ENCODE measurements at regions not wholly inside any gene's neighbourhood (a gene's known extent, or its start where the extent isn't known, plus 50 kb on each side); places are given as distances from the start of the nearest gene placed in this dataset.

DNA sequence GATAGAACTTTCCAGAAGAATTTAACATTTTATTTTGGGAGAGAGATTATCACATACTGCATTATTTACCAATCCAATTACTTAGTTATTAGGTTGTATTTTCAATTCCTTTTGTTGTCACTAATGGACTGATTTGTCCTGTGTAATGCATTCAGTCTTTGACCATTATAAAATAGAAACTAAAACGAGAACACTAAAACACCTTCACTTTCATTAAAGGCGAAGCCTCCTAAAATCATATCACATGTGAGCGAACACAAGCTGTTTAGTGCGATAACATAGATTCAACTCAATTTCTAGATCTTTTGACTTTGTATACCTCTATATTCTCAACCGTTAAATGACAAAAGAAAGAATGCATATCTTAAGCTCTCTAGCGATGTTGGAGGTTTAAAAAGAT, 253.4 kb downstream of the VGLL3 start:
- no peak for TF ChIP-seq EZH2 (IDR thresholded peaks at IDR 0.05; ENCODE audit: borderline replicate concordance, low read depth, low read length, poor library complexity, severe bottlenecking)
- TF ChIP-seq, protein P1, sequence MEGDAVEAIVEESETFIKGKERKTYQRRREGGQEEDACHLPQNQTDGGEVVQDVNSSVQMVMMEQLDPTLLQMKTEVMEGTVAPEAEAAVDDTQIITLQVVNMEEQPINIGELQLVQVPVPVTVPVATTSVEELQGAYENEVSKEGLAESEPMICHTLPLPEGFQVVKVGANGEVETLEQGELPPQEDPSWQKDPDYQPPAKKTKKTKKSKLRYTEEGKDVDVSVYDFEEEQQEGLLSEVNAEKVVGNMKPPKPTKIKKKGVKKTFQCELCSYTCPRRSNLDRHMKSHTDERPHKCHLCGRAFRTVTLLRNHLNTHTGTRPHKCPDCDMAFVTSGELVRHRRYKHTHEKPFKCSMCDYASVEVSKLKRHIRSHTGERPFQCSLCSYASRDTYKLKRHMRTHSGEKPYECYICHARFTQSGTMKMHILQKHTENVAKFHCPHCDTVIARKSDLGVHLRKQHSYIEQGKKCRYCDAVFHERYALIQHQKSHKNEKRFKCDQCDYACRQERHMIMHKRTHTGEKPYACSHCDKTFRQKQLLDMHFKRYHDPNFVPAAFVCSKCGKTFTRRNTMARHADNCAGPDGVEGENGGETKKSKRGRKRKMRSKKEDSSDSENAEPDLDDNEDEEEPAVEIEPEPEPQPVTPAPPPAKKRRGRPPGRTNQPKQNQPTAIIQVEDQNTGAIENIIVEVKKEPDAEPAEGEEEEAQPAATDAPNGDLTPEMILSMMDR (conservative IDR thresholded peaks at IDR 0.05; ENCODE audit: low read depth, low read length) = no peak
- no peaks in the 10 kb centered on the region for H3K27me3 ChIP-seq (replicated peaks; ENCODE audit: insufficient read depth, low read depth, low read length, poor library complexity)
- no peak overlapping the region for H3K4me3 ChIP-seq (ENCODE audit: low read depth, low read length, poor library complexity, severe bottlenecking)
- H3K36me3 ChIP-seq (ENCODE audit: insufficient read depth, low read length, poor library complexity, severe bottlenecking) = no peaks in the 10 kb centered on the region
- H3K4me1 ChIP-seq (ENCODE audit: insufficient read depth, low read length, poor library complexity, severe bottlenecking) = no peaks in the 10 kb centered on the region
- H3K9me3 ChIP-seq (ENCODE audit: low read depth, low read length, poor library complexity, severe bottlenecking) = no peaks in the 10 kb centered on the region
- CTCF ChIA-PET = no interaction called here
- DNase-seq (ENCODE audit: low spot score) = no peak
- no TSS peak for BruUV-seq (replicated peaks)
- intact Hi-C loops (cut with micrococcal nuclease; ENCODE audit: unreplicated experiment) = no loop called here
- POLR2A ChIA-PET (ENCODE audit: low non-redundant PET) = no interaction called here
- H3K27ac ChIP-seq (ENCODE audit: low read depth, low read length, poor library complexity, severe bottlenecking) = no peak overlapping the region

DNA sequence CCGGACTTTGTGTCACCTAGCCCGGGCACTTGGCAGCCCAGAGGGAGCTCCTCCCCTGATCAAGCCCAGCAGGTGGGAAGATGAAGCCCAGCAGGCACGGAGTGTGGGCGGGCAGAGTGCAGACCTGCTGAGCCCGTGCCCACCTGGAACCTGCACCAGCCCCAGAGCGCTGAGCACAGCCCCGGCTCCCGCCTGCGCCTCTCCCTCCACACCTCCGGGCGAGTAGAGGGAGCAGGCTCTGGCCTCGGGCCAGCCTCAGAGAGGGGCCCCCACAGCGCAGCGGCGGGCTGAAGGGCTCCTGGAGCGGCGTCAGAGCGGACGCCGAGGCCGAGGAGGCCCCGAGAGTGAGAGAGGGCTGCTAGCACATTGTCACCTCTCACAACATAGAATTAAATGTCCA, 257.7 kb downstream of the VGLL3 start:
- no peak overlapping the region for H3K27ac ChIP-seq (ENCODE audit: low read depth, low read length, poor library complexity, severe bottlenecking)
- ChIA-PET CTCF (no interaction called here), POLR2A (ENCODE audit: low non-redundant PET) (no interaction called here)
- H3K36me3 ChIP-seq (ENCODE audit: insufficient read depth, low read length, poor library complexity, severe bottlenecking) = no peaks in the 10 kb centered on the region
- intact Hi-C loops (cut with micrococcal nuclease; ENCODE audit: unreplicated experiment) = no loop called here
- no TSS peak for BruUV-seq (replicated peaks)
- no peak for TF ChIP-seq EZH2 (IDR thresholded peaks at IDR 0.05; ENCODE audit: borderline replicate concordance, low read depth, low read length, poor library complexity, severe bottlenecking)
- DNase-seq (ENCODE audit: low spot score) = no peak
- H3K4me1 ChIP-seq (ENCODE audit: insufficient read depth, low read length, poor library complexity, severe bottlenecking) = no peaks in the 10 kb centered on the region
- no peaks in the 10 kb centered on the region for H3K27me3 ChIP-seq (replicated peaks; ENCODE audit: insufficient read depth, low read depth, low read length, poor library complexity)
- H3K9me3 ChIP-seq (ENCODE audit: low read depth, low read length, poor library complexity, severe bottlenecking) = no peaks in the 10 kb centered on the region
- no peak overlapping the region for H3K4me3 ChIP-seq (ENCODE audit: low read depth, low read length, poor library complexity, severe bottlenecking)

DNA sequence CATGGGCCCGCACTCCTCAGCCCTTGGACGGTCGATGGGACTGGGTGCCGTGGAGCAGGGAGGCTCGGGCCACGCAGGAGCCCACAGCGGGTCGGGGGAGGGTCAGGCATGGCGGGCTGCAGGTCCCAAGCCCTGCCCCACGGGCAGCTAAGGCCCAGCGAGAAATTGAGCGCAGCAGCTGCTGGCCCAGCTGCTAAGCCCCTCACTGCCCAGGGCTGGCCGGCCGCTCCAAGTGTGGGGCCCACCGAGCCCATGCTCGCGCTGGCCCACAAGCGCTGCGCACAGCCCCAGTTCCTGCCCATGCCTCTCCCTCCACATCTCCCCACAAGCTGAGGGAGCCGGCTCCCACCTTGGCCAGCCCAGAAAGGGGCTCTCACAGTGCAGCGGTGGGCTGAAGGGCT, 259.4 kb downstream of the VGLL3 start:
- H3K27me3 ChIP-seq (replicated peaks; ENCODE audit: insufficient read depth, low read depth, low read length, poor library complexity) = no peaks in the 10 kb centered on the region
- no peak for DNase-seq (ENCODE audit: low spot score)
- H3K4me3 ChIP-seq (ENCODE audit: low read depth, low read length, poor library complexity, severe bottlenecking) = no peak overlapping the region
- no TSS peak for BruUV-seq (replicated peaks)
- no peaks in the 10 kb centered on the region for H3K4me1 ChIP-seq (ENCODE audit: insufficient read depth, low read length, poor library complexity, severe bottlenecking)
- TF ChIP-seq EZH2 (IDR thresholded peaks at IDR 0.05; ENCODE audit: borderline replicate concordance, low read depth, low read length, poor library complexity, severe bottlenecking) = no peak
- TF ChIP-seq, protein P1 (conservative IDR thresholded peaks at IDR 0.05; ENCODE audit: low read depth, low read length) = no peak
- CTCF ChIA-PET = no interaction called here
- H3K9me3 ChIP-seq (ENCODE audit: low read depth, low read length, poor library complexity, severe bottlenecking) = no peaks in the 10 kb centered on the region
- POLR2A ChIA-PET (ENCODE audit: low non-redundant PET) = no interaction called here
- intact Hi-C loops (cut with micrococcal nuclease; ENCODE audit: unreplicated experiment) = no loop called here
- H3K27ac ChIP-seq (ENCODE audit: low read depth, low read length, poor library complexity, severe bottlenecking) = no peak overlapping the region
- no peaks in the 10 kb centered on the region for H3K36me3 ChIP-seq (ENCODE audit: insufficient read depth, low read length, poor library complexity, severe bottlenecking)

DNA sequence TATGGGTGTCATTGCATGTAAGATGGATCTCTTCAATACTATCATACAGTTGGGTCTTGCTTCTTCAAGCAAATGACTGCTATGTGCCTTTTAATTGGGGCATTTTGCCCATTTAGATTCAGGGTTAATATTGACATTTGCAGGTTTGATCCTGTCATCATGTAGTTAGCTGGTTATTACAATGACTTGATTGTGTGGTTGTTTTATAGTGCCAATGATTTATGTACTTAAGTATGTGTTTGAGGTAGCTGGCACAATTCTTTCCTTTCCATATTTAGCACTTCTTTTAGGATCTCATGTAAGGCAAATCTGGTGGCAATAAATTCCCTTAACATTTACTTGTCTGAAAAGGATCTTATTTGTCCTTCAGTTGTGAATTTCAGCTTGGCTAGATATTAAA, 267.5 kb downstream of the VGLL3 start:
- DNase-seq (ENCODE audit: low spot score) = no peak
- Histone ChIP-seq H3K9me3 (ENCODE audit: low read depth, low read length, poor library complexity, severe bottlenecking) (no peaks in the 10 kb centered on the region), H3K4me3 (ENCODE audit: low read depth, low read length, poor library complexity, severe bottlenecking) (no peak overlapping the region), H3K27me3 (replicated peaks; ENCODE audit: insufficient read depth, low read depth, low read length, poor library complexity) (no peaks in the 10 kb centered on the region), H3K4me1 (ENCODE audit: insufficient read depth, low read length, poor library complexity, severe bottlenecking) (no peaks in the 10 kb centered on the region), H3K36me3 (ENCODE audit: insufficient read depth, low read length, poor library complexity, severe bottlenecking) (no peaks in the 10 kb centered on the region), H3K27ac (ENCODE audit: low read depth, low read length, poor library complexity, severe bottlenecking) (no peak overlapping the region)
- TF ChIP-seq EZH2 (IDR thresholded peaks at IDR 0.05; ENCODE audit: borderline replicate concordance, low read depth, low read length, poor library complexity, severe bottlenecking) = no peak
- TF ChIP-seq, protein P1 (conservative IDR thresholded peaks at IDR 0.05; ENCODE audit: low read depth, low read length) = no peak
- ChIA-PET CTCF (no interaction called here), POLR2A (ENCODE audit: low non-redundant PET) (no interaction called here)
- no TSS peak for BruUV-seq (replicated peaks)
- intact Hi-C loops (cut with micrococcal nuclease; ENCODE audit: unreplicated experiment) = no loop called here
